ENCODE measurements at regions not wholly inside any gene's neighbourhood (a gene's known extent, or its start where the extent isn't known, plus 50 kb on each side); places are given as distances from the start of the nearest gene placed in this dataset.

DNA sequence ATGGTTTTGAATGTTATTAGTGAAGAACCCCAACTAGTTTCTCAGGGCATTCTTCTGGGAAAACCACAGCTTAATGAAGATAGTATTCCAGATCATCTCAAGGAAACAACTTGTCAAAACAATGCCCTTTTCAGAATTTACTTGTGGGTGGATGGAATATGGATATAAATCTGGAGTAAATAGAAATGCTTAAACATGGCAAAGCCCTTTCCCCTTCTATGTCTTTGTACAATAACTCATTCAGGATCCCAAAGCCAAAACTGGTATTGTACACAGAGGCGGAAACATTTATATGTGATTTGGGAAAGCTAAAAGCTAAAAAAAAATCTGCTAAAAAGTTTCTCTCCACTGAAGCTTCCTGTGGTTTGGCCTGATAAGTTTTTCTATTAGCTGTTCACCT lies 55.5 kb upstream of the RGS5 start:
- TF ChIP-seq CTCF (IDR thresholded peaks at IDR 0.05), result no peak
- TF ChIP-seq POLR2A (IDR thresholded peaks at IDR 0.05), result no peak

Data from adrenal gland (tissue), 5 donors.